Peyer's patch (tissue), 4 donors: ENCODE measurements at regions not wholly inside any gene's neighbourhood (a gene's known extent, or its start where the extent isn't known, plus 50 kb on each side); places are given as distances from the start of the nearest gene placed in this dataset.

Source experiments
- POLR2A ChIP-seq, 2 donors: fragments of 450-650 bp; IDR thresholded peaks; one replicate each; pipeline ENCODE4 v1.5.1; 2017; ENCODE audit warnings: antibody characterized with exemption in 2 of 2, mild to moderate bottlenecking in 2 of 2, moderate library complexity in 2 of 2
- TF ChIP-seq, protein P1 (sequence below), 6 experiments: fragments of 450-650 bp in 4 of 6; fragments of 200-600 bp in 2 of 6; sonication (generic) in 1 of 6; IDR thresholded peaks; one replicate each; pipeline ENCODE4 v1.5.1; 2017 to 2019; ENCODE audit warnings: antibody characterized with exemption in 6 of 6, mild to moderate bottlenecking in 3 of 6, moderate library complexity in 1 of 6

DNA sequence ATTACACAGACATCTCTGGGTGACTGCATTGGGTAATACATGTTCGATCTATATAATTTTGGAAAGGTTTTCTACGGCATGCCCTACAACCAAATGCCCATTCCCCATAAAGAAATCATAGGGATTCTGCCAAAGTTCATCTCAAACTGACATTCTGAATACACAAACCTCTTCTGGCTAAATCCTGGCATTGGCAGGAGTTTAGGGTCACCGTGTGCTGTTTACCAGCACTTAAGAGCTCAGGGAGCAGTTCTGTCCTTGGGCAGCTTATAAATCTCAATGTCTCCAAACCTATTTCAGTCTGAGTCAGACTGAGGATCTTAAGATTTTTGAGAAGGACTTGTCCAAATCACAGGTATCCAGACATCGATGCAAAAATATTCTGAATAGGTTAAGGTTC, 809.6 kb upstream of the LRRN3 start:
- TF ChIP-seq, protein P1, sequence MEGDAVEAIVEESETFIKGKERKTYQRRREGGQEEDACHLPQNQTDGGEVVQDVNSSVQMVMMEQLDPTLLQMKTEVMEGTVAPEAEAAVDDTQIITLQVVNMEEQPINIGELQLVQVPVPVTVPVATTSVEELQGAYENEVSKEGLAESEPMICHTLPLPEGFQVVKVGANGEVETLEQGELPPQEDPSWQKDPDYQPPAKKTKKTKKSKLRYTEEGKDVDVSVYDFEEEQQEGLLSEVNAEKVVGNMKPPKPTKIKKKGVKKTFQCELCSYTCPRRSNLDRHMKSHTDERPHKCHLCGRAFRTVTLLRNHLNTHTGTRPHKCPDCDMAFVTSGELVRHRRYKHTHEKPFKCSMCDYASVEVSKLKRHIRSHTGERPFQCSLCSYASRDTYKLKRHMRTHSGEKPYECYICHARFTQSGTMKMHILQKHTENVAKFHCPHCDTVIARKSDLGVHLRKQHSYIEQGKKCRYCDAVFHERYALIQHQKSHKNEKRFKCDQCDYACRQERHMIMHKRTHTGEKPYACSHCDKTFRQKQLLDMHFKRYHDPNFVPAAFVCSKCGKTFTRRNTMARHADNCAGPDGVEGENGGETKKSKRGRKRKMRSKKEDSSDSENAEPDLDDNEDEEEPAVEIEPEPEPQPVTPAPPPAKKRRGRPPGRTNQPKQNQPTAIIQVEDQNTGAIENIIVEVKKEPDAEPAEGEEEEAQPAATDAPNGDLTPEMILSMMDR (IDR thresholded peaks at IDR 0.05): no peak
- TF ChIP-seq POLR2A (IDR thresholded peaks at IDR 0.05): no peak
